Naive thymus-derived CD4-positive, alpha-beta T cell (primary cell): ENCODE measurements at regions not wholly inside any gene's neighbourhood (a gene's known extent, or its start where the extent isn't known, plus 50 kb on each side); places are given as distances from the start of the nearest gene placed in this dataset.
"Not testable (repeated sequence)": the region's sequence is repeated elsewhere in the genome, so short reads cannot be mapped to it uniquely, and the experiment has no call there.

ENCODE experiments used
- ATAC-seq: fragments of 150-1000 bp; cut with Tn5 transposase; 2 replicates; pipeline ENCODE4 v1.10.0; 2021; ENCODE audit warnings: mild to moderate bottlenecking, moderate library complexity
- CTCF ChIA-PET: fragments of 350-600 bp; sonication (Branson Sonifier 250); formaldehyde crosslinking; loops from one replicate; lab custom pipeline; 2021; ENCODE audit warnings: antibody characterized with exemption; lab: Charles Lee
- POLR2A ChIA-PET: fragments of 350-600 bp; sonication (Branson Sonifier 250); formaldehyde crosslinking; loops from one replicate; lab custom pipeline; 2021; ENCODE audit warnings: antibody characterized with exemption, inconsistent platforms; lab: Charles Lee
- DNase-seq, 9 donors: peaks; one replicate each; pipeline versions ENCODE4 v3.0.0 to v3.0.0-alpha.2; 2020 to 2022; ENCODE audit warnings: mixed read lengths in 1 of 9
- H3K27ac ChIP-seq: one replicate; pipeline ENCODE4 v1.7.0; 2013; ENCODE audit warnings: mild to moderate bottlenecking, low read depth, low read length, moderate library complexity
- H3K27me3 ChIP-seq, 2 donors: one replicate each; pipeline ENCODE4 v1.7.0; 2013; ENCODE audit warnings: low read length in 2 of 2, mild to moderate bottlenecking in 2 of 2, moderate library complexity in 2 of 2; ENCODE audit not compliant: control insufficient read depth in 2 of 2, insufficient read depth in 2 of 2
- H3K36me3 ChIP-seq, 3 experiments: 1 replicate in 2 of 3; 2 replicates in 1 of 3; pipeline ENCODE4 v1.7.0; 2013; ENCODE audit warnings: low read length in 3 of 3, mild to moderate bottlenecking in 3 of 3, moderate library complexity in 1 of 3; ENCODE audit not compliant: insufficient read depth in 3 of 3, control insufficient read depth in 2 of 3
- H3K4me1 ChIP-seq, 2 donors: one replicate each; pipeline ENCODE4 v1.7.0; 2013; ENCODE audit warnings: low read length in 2 of 2, mild to moderate bottlenecking in 2 of 2, moderate library complexity in 1 of 2; ENCODE audit not compliant: control insufficient read depth in 2 of 2, insufficient read depth in 2 of 2
- H3K4me3 ChIP-seq: 2 replicates; pipeline ENCODE4 v1.7.0; 2013; ENCODE audit warnings: mild to moderate bottlenecking, low read length
- H3K9me3 ChIP-seq, 3 experiments: 1 replicate in 2 of 3; 2 replicates in 1 of 3; pipeline ENCODE4 v1.7.0; 2013; ENCODE audit warnings: low read length in 3 of 3; ENCODE audit not compliant: control insufficient read depth in 2 of 3
- H3K27ac Mint-ChIP-seq, 9 donors: one replicate each; pipeline ENCODE4 v1.8.0; 2020 to 2022; ENCODE audit warnings: mixed read lengths in 9 of 9, mild to moderate bottlenecking in 8 of 9, moderate library complexity in 5 of 9, inconsistent platforms in 2 of 9
- H3K27me3 Mint-ChIP-seq, 5 donors: one replicate each; pipeline ENCODE4 v1.8.0; 2021 to 2022; ENCODE audit warnings: mixed read lengths in 5 of 5, mild to moderate bottlenecking in 1 of 5
- H3K36me3 Mint-ChIP-seq, 5 donors: one replicate each; pipeline ENCODE4 v1.8.0; 2020 to 2022; ENCODE audit warnings: mixed read lengths in 5 of 5, mild to moderate bottlenecking in 3 of 5, inconsistent platforms in 1 of 5
- H3K4me1 Mint-ChIP-seq, 7 donors: one replicate each; pipeline ENCODE4 v1.8.0; 2020 to 2022; ENCODE audit warnings: mixed read lengths in 7 of 7, mild to moderate bottlenecking in 3 of 7, inconsistent platforms in 1 of 7
- H3K4me3 Mint-ChIP-seq, 10 donors: one replicate each; pipeline ENCODE4 v1.8.0; 2020 to 2022; ENCODE audit warnings: mild to moderate bottlenecking in 10 of 10, mixed read lengths in 10 of 10, moderate library complexity in 6 of 10, inconsistent platforms in 2 of 10
- H3K9me3 Mint-ChIP-seq, 11 donors: one replicate each; pipeline ENCODE4 v1.8.0; 2020 to 2022; ENCODE audit warnings: mixed read lengths in 11 of 11, mild to moderate bottlenecking in 4 of 11, inconsistent platforms in 1 of 11, moderate library complexity in 1 of 11
- intact Hi-C, 2 donors: fragments of 100-400 bp; cut with micrococcal nuclease; formaldehyde crosslinking; loops; one replicate each; pipeline ENCODE4 v1.15.1; 2023

GRCh38 chr12:25677232-25677937, 124.3 kb upstream of the LMNTD1 start:
- ATAC-seq (no peak), DNase-seq (no peak)
- ChIA-PET POLR2A (no interaction called here), CTCF (no interaction called here)
- H3K4me3 ChIP-seq: no peak overlapping the region
- no peaks in the 10 kb centered on the region for H3K36me3 ChIP-seq
- H3K27me3 ChIP-seq: no peaks in the 10 kb centered on the region
- intact Hi-C loops: no loop called here
- H3K4me1 Mint-ChIP-seq: peaks cover 0 to 5% (median 0%) of the 10 kb centered on the region in 7 donors
- no peak overlapping the region for H3K4me3 Mint-ChIP-seq
- H3K9me3 Mint-ChIP-seq: no peaks in the 10 kb centered on the region
- no peaks in the 10 kb centered on the region for H3K27me3 Mint-ChIP-seq
- H3K9me3 ChIP-seq: no peaks in the 10 kb centered on the region
- no peak overlapping the region for H3K27ac ChIP-seq
- no peaks in the 10 kb centered on the region for H3K36me3 Mint-ChIP-seq
- no peaks in the 10 kb centered on the region for H3K4me1 ChIP-seq
- H3K27ac Mint-ChIP-seq: no peak overlapping the region

- no peaks in the 10 kb centered on the region for H3K36me3 ChIP-seq
- intact Hi-C loops: no loop called here
- DNase-seq (no peak), ATAC-seq (no peak)
- Mint-ChIP-seq H3K36me3 (no peaks in the 10 kb centered on the region), H3K4me3 (no peak overlapping the region), H3K9me3 (peaks cover 0 to 3% (median 0%) of the 10 kb centered on the region in 11 donors), H3K4me1 (peaks cover 0 to 5% (median 0%) of the 10 kb centered on the region in 7 donors), H3K27ac (no peak overlapping the region), H3K27me3 (no peaks in the 10 kb centered on the region)
- H3K4me3 ChIP-seq: no peak overlapping the region
- H3K27ac ChIP-seq: no peak overlapping the region
- no peaks in the 10 kb centered on the region for H3K27me3 ChIP-seq
- CTCF ChIA-PET: no interaction called here
- H3K4me1 ChIP-seq: no peaks in the 10 kb centered on the region
- POLR2A ChIA-PET: no interaction called here
- no peaks in the 10 kb centered on the region for H3K9me3 ChIP-seq
These were observed 128.5 kb upstream of the LMNTD1 start for GRCh38 chr12:25681580-25681979.

GRCh38 chr12:25682421-25682820, 129.3 kb upstream of the LMNTD1 start:
- Mint-ChIP-seq H3K4me3 (no peak overlapping the region), H3K4me1 (peaks cover 0 to 5% (median 0%) of the 10 kb centered on the region in 7 donors), H3K9me3 (peaks cover 0 to 4% (median 0%) of the 10 kb centered on the region in 11 donors), H3K27me3 (peaks cover 0 to 2% (median 0%) of the 10 kb centered on the region in 5 donors), H3K27ac (no peak overlapping the region), H3K36me3 (no peaks in the 10 kb centered on the region)
- H3K4me3 ChIP-seq: no peak overlapping the region
- H3K27me3 ChIP-seq: no peaks in the 10 kb centered on the region
- ATAC-seq: no peak
- intact Hi-C loops: no loop called here
- no peaks in the 10 kb centered on the region for H3K4me1 ChIP-seq
- ChIA-PET POLR2A (no interaction called here), CTCF (no interaction called here)
- no peaks in the 10 kb centered on the region for H3K9me3 ChIP-seq
- H3K27ac ChIP-seq: no peak overlapping the region
- H3K36me3 ChIP-seq: no peaks in the 10 kb centered on the region
- DNase-seq: no peak

- Histone ChIP-seq H3K9me3 (no peaks in the 10 kb centered on the region), H3K4me1 (no peaks in the 10 kb centered on the region), H3K4me3 (no peak overlapping the region), H3K36me3 (no peaks in the 10 kb centered on the region), H3K27ac (no peak overlapping the region), H3K27me3 (no peaks in the 10 kb centered on the region)
- H3K4me3 Mint-ChIP-seq: no peak overlapping the region
- H3K4me1 Mint-ChIP-seq: peaks cover 0 to 5% (median 0%) of the 10 kb centered on the region in 7 donors
- H3K27ac Mint-ChIP-seq: no peak overlapping the region
- peaks cover 0 to 9% (median 0%) of the 10 kb centered on the region in 11 donors for H3K9me3 Mint-ChIP-seq
- H3K36me3 Mint-ChIP-seq: no peaks in the 10 kb centered on the region
- DNase-seq: no peak
- CTCF ChIA-PET: no interaction called here
- intact Hi-C loops: no loop called here
- POLR2A ChIA-PET: no interaction called here
- no peak for ATAC-seq
- peaks cover 0 to 3% (median 0%) of the 10 kb centered on the region in 5 donors for H3K27me3 Mint-ChIP-seq
These were observed 131.0 kb upstream of the LMNTD1 start for GRCh38 chr12:25684070-25684469.

- POLR2A ChIA-PET: no interaction called here
- Histone ChIP-seq H3K4me1 (no peaks in the 10 kb centered on the region), H3K27me3 (no peaks in the 10 kb centered on the region), H3K9me3 (no peaks in the 10 kb centered on the region), H3K36me3 (no peaks in the 10 kb centered on the region), H3K27ac (no peak overlapping the region), H3K4me3 (no peak overlapping the region)
- CTCF ChIA-PET: interaction anchor here (0.7 kb wide), 1 partner anchor 1046 kb away, joined by 3 read pairs; no protein-coding TSS in a partner anchor
- Mint-ChIP-seq H3K9me3 (peaks cover 0 to 9% (median 0%) of the 10 kb centered on the region in 11 donors), H3K27me3 (peaks cover 0 to 3% (median 0%) of the 10 kb centered on the region in 5 donors), H3K4me1 (no peaks in the 10 kb centered on the region), H3K36me3 (no peaks in the 10 kb centered on the region), H3K27ac (no peak overlapping the region), H3K4me3 (no peak overlapping the region)
- ATAC-seq: no peak
- no peak for DNase-seq
- intact Hi-C loops: no loop called here
These were observed 133.3 kb upstream of the LMNTD1 start for GRCh38 chr12:25686351-25686750.

GRCh38 chr12:25687226-25687625, 134.1 kb upstream of the LMNTD1 start:
- POLR2A ChIA-PET: no interaction called here
- H3K4me3 ChIP-seq: no peak overlapping the region

GRCh38 chr12:25688851-25689250, 135.8 kb upstream of the LMNTD1 start:
- H3K4me3 ChIP-seq, H3K36me3 ChIP-seq, H3K4me3 Mint-ChIP-seq, H3K27me3 Mint-ChIP-seq, H3K27me3 ChIP-seq, H3K4me1 ChIP-seq, H3K9me3 Mint-ChIP-seq, H3K36me3 Mint-ChIP-seq, CTCF ChIA-PET, ATAC-seq, H3K27ac Mint-ChIP-seq, intact Hi-C loops, H3K27ac ChIP-seq, POLR2A ChIA-PET, H3K4me1 Mint-ChIP-seq, H3K9me3 ChIP-seq, DNase-seq: not testable (repeated sequence)

More at GRCh38 chr12:25687226-25687625, 134.1 kb upstream of the LMNTD1 start:
- H3K27me3 ChIP-seq: no peaks in the 10 kb centered on the region
- H3K36me3 Mint-ChIP-seq: no peaks in the 10 kb centered on the region
- ATAC-seq (no peak), DNase-seq (no peak)
- no peak overlapping the region for H3K27ac ChIP-seq
- H3K27me3 Mint-ChIP-seq: peaks cover 0 to 3% (median 0%) of the 10 kb centered on the region in 5 donors
- H3K4me1 ChIP-seq: no peaks in the 10 kb centered on the region
- no peaks in the 10 kb centered on the region for H3K36me3 ChIP-seq
- H3K4me3 Mint-ChIP-seq: no peak overlapping the region
- peaks cover 0 to 9% (median 0%) of the 10 kb centered on the region in 11 donors for H3K9me3 Mint-ChIP-seq
- H3K4me1 Mint-ChIP-seq: no peaks in the 10 kb centered on the region
- intact Hi-C loops: no loop called here
- H3K9me3 ChIP-seq: no peaks in the 10 kb centered on the region
- CTCF ChIA-PET: no interaction called here
- H3K27ac Mint-ChIP-seq: no peak overlapping the region
